NOMO-1 (cell line): ENCODE measurements at regions not wholly inside any gene's neighbourhood (a gene's known extent, or its start where the extent isn't known, plus 50 kb on each side); places are given as distances from the start of the nearest gene placed in this dataset.

Source experiments
- DNase-seq, 2 experiments: peaks; one replicate each; lab custom pipeline; 2025; ENCODE audit not compliant: unreplicated experiment in 2 of 2; lab: John Stamatoyannopoulos, UW

DNA sequence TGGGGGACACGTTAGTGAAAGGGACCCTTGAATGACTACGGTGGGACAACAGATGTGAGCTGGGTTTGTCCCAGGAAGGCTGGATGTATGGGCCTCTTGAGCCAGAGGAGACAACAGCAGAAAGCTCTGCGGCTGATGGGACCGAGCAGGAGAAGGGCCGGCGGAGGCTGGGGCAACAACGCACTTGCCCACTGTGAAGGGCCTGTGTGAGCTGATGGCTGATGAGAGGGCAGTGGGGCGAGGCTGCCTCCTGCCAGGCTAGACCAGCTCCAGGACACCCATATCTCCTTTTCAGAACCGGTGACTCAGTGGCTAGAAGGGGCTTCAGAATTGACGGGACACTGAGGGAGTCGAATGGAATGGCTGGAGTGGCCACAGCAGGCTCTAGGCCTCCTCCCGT is 250.1 kb downstream of the SEC14L1 start:
- DNase-seq = no peak

DNA sequence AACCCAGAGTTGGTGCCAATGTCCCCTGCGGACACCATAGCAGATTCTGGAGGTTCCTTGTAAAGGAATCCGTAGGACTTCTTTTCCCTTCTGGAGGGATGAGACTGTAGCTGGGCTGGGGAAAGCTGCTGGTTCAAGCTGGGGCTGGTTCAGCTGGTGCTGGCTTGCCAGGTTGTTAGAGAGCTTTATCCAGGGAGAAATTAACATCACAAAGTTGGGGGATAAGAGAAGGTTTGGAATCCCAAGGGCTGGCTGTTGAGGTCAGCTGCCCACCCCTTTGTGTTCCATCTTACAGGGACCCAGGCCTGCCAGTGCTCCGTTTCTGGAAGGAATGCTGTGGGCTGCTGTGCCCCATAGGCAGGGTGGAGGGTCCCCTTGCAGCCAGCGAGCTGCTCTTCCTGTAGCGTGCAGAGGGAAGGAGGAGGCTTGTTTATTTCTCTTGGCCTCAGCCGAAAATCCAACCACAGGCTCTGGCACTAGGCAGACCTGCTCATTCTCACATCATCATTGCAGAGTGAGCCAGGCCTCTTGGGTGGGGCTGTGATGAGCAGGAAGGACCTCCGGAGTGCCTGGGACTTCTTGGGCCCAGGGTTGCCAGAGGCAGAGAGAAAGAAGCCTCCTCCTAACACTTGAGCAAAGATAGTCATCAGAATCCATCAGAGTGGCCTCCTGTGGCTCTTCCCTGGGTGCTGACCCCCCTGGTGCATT is 251.1 kb downstream of the SEC14L1 start:
- no peak for DNase-seq

DNA sequence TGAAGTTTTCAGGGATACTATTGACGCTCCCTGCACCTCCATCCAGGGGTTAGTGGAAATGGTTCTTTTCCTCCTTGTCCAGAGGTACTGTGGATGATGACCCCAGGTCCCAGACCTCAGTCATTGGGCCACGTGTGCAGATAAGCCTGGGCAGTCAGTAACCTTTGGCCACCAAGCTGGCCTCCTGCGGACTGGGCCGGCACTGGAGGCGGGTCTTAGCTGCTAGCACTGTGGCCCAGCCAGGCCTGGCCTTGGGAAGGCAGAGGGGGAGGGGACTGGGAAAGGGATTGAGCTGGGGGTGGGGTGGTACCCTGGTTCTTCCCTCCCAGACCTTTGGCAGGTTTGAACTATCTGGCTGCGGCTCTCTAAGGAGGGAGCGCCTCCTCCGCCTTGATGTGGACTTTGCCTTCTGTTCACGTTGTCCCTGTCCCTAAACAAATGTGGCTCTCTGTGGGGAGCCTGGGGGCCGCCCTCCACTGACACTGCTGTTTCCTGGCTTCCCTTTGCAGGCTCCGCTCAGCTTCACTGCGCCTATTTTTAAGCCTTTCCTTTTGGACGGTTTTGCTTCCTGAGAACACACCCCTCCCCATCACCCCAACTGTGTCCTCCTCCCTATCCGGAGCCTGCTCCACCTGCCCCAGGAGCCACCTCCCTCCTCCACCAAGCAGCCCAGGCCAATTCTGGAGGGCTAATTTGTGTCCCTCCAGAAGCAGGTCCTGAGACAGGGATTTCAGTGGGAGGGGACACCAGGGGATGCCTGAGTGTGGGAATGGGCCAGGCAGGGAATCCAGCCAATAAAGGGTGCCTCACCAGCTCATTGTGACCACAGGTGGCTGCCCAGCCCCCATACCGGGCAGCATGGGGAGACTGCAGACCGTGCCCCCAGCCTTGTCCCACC is 251.9 kb downstream of the SEC14L1 start:
- DNase-seq = no peak

GRCh38 chr17:77393274-77393600 is 252.5 kb downstream of the SEC14L1 start:
- no peak for DNase-seq

DNA sequence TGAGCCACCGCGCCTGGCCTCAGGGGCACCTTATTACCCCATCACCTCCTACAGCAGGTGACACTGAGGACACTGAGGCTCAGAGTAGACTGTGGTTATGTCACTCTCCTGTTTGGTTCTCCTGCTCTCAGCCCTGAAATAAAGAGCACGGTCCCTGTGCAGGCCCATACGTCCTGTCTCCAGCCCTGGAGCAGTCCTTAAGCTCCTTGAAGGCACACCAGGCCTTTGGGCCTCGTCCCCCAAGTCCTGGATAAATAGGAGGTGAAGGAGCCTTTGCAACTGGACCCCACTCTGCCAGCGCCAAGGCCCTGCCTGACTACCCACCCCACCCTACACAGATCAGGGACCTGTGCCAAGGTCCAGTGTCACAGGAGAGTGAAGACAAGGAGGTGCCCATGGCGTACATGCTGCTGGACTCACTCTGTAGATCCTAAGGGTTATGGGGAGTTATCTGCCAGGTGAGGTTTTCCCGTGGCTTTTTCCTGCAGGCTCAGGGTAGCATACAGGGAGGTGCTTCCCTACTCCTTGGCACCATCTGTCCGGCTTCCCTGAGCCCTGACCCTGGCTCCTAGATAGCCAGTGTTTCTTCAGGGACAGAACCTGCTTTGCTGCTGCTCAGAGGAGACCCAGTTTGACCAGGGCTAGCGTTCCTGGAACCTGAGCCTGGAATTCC is 253.2 kb downstream of the SEC14L1 start:
- no peak for DNase-seq

- no peak for DNase-seq
Observed at GRCh38 chr17:77394540-77395295, 253.9 kb downstream of the SEC14L1 start.

- DNase-seq = no peak
Observed at GRCh38 chr17:77395501-77396048, 254.8 kb downstream of the SEC14L1 start.

- DNase-seq = no peak
Observed at GRCh38 chr17:77396610-77397009, 255.8 kb downstream of the SEC14L1 start.

GRCh38 chr17:77398274-77398673 is 257.5 kb downstream of the SEC14L1 start:
- DNase-seq = no peak

DNA sequence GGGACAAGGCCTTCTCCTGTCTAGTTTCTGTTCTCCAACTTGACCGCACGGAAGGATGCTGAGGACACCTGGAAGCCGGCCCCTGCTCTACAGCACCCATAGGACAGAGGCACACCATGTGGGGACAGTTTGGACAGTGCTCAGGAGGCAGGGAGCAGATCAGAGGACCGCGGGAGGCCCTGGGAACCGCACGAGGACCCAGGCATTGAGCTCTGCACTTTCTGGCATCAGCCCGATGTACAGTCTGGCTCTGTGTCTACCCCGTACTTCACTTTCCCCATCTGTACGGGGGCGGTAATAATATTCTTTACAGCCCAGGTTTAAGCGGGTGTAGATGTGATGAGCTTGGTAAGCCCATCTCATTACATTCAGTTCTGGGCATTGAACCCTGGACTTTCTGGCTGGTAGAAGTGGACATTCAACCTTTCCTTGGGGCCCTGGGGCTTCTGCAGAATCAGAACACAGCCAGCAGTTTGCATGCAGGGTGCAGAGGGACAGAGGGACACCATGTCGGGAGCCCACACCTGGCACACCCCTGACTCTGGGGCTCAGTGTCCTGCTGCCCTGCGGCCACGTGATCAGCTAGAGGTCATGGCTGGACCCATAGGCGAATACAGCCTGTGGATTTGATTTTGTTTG is 258.7 kb downstream of the SEC14L1 start:
- no peak for DNase-seq

DNA sequence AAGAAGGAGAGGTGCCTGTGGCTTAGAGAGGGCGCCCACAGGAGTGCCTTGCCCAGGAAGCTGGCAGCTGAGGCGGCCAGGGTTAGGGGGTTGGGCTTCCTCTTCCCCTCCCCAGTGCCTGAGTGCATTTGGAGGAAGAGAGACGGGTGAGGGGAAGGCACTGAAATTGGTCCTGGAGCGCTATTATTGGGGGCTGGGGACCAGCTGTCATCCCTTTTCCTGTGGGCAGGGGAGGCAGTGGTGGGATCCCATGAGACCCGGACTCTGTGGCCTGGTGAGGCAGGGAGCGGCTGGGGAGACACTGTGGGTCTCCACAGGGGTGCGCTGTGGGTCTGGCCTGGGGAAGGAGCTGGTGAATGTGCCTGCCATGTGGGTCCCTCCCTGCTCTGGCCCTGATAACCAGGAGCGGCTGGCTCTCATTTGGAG is 259.7 kb downstream of the SEC14L1 start:
- peak; percentile 47 to 56 for DNase-seq

DNA sequence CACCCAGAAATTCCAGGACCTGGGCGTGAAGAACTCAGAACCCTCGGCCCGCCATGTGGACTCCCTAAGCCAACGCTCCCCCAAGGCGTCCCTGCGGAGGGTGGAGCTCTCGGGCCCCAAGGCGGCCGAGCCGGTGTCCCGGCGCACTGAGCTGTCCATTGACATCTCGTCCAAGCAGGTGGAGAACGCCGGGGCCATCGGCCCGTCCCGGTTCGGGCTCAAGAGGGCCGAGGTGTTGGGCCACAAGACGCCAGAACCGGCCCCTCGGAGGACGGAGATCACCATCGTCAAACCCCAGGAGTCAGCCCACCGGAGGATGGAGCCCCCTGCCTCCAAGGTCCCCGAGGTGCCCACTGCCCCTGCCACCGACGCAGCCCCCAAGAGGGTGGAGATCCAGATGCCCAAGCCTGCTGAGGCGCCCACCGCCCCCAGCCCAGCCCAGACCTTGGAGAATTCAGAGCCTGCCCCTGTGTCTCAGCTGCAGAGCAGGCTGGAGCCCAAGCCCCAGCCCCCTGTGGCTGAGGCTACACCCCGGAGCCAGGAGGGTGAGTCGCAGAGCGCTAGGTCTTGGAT is 261.5 kb downstream of the SEC14L1 start:
- no peak for DNase-seq

- no peak for DNase-seq
Observed at GRCh38 chr17:77403854-77404253, 263.1 kb downstream of the SEC14L1 start.

DNA sequence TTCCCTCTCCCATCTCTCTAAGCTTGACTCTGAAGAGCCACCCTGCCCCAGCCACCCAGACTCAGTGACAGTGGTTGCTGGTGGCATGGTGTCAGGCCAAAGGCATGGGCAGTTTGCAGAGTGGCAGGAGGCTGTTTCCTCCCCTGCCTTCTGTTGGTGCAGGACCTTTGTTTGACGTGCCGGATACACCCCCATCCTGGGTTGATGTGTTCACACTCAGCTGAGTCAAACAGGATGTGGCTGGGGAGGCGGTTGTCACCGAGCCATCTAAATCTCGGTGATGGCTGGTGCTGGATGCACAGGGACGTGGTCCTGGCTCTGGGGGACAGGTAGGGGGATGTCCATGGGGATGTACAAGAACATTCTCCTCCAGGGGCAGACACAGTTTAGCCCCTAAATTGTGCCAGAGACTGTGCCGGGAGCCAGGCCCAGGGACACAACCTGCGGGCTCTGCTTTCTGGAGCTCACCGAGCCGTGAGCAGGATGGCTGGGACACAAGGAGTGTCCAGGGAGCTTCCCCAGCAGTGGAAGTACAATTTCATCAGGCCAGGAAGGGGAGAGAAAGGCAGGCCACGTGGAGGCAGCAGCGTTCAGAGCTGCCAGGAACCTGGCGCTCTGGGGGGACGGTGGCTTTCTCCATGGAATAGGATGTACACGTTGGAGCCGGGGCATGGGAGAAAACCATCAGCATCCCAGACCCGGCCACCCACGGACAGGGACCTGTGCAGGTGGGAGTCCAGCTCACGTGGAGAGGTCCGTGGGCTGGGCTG is 264.2 kb downstream of the SEC14L1 start:
- peak; percentile 57 to 83 for DNase-seq

DNA sequence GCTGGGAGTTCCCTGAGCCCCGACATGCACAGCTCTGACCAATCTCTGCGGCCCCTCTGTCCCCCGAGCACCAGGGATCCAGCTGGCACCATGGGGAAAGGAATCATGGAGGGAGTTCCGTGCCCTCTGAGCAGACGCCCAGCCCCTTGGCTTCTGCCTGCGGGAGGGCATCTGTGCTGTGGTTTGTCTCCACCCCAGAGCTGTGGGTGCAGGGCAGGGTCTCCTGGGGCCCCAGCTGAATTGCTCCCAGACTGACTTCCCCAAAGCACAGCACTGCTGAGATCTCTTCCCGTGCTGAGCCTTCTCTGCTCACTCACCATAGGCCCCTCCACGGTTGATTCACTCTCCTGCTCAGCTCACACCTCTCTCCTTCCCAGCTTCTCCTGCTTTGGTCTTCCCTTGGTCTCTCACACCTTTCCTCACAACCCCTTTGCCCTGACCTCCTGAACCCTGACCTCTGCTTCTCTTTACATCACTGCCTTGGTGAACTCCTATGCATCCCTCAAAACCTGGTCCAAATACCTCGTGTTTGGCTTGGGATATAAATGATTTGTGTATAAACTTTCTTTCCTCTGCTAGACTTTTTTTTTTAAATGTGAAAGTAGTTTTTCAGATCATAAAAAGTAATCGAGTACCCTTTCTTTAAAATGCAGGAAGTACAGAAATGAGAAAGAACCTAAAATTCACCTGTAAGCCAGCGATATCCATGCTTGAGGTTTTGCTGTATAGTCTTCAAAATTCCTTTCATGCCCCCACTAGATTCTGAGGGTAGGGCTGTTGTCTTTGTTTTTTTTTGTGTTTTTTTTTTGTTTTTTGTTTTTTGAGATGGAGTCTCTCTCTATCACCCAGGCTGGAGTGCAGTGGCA is 265.3 kb downstream of the SEC14L1 start:
- DNase-seq = peak; percentile 47 to 52

DNA sequence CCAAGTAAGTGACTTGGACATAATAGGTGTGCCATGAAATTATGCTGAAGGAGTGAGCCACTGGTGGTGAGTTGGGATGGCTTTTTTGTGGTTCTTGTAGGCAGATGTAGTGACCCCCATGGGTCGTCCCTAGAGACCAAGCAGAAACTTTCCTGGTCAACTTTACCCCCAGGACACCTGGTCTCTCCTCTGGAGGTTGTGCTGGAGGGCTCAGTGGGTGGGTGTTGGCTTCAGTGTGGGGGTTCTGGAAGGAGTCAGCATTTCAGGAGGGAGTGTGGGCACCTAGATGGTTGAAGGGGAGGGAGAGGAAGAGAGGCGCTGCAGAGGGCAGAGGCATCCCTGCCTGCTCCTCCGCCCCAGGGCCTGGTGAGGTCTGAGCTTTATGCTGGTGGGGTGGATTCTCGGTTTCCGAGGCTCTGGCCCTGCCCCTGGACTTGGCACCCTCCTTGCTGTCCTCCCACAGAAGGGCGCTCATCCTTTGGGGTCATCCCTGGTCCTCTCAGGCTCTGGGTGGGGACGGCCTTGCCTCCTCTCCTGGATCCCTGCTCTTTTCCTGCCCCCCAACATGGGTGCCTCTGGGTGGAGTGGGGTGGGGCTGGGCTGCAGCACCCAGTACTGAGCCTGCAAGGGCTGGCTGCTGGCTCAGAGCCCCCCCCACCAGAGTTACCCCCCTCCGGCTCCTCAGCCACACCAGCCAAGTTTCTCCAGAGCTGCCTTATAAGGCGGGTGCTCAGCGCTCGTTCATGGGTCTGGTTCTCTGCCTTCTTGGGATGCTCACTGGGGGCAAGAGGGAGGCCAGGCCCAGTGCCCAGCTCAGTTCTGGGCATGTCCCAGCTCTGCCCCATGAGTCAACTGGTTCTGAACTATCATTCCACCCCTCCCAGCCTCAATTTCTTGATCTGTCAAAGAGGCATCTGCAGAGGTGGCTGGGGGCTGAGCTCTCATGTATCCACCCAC is 266.8 kb downstream of the SEC14L1 start:
- no peak for DNase-seq

DNA sequence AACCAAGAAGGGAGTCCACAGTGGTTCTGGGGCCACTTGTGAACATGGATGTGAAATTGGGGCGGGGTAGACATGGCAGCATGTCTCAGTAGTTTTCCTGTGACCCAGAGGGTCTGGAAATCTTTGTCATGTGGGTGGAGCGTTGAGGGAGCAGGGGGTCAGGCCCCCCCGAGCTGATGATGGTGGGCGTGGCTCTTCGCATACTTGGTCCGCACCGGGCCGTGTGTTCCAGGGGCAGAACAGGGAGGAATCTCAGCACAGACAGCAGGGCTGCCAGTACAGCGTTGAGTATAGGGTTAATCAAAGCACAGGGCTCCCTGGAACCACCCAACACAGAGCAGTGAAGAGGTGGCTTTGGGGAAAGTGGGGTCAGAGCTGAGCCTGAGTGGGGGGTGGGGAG is 267.5 kb downstream of the SEC14L1 start:
- DNase-seq = no peak
